ENCODE measurements at regions not wholly inside any gene's neighbourhood (a gene's known extent, or its start where the extent isn't known, plus 50 kb on each side); places are given as distances from the start of the nearest gene placed in this dataset.

DNA sequence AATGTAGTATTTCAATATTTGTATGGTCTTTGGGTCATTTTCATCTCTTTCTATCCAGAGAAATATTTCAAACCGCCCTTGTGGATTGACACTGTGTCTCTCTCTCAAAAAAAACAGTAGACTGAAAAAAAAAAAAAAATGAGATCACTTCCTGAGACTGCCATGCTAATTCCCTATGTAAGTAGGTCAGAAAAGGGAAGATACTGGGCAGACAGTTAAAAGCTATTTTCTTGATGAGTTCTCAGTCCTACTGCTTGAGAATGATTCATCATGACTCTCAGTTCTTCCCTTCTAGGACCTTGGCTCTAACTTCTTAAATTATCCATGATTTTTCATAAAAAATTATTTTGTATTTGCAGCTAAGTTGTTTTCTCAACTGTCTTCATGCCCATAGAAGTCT is 672.3 kb upstream of the REG3G start:
- Histone ChIP-seq H3K9me2 (replicated peaks; ENCODE audit: low read depth, low read length) (no peaks in the 10 kb centered on the region), H3K36me3 (ENCODE audit: insufficient read depth, low read length) (no peaks in the 10 kb centered on the region), H3K4me1 (ENCODE audit: insufficient read depth, low read length, poor library complexity, severe bottlenecking) (no peaks in the 10 kb centered on the region), H4K20me1 (ENCODE audit: insufficient read depth, low read length, poor library complexity, severe bottlenecking) (no peaks in the 10 kb centered on the region), H3K4me2 (ENCODE audit: low read depth, low read length, poor library complexity, severe bottlenecking) (no peak overlapping the region), H3K27me3 (ENCODE audit: insufficient read depth, low read length, poor library complexity, severe bottlenecking) (no peaks in the 10 kb centered on the region), H3F3A (ENCODE audit: low read depth) (no peaks in the 10 kb centered on the region), H3K79me2 (ENCODE audit: insufficient read depth, low read length) (no peaks in the 10 kb centered on the region), H3K4me3 (ENCODE audit: low read length, poor library complexity, severe bottlenecking) (no peak overlapping the region), H3K9me3 (ENCODE audit: insufficient read depth, low read depth, low read length) (no peaks in the 10 kb centered on the region), H2AFZ (ENCODE audit: low read length) (no peak overlapping the region), H3K9ac (ENCODE audit: low read depth, low read length, poor library complexity, severe bottlenecking) (no peak overlapping the region)
- no peak for TF ChIP-seq EZH2phosphoT487 (IDR thresholded peaks at IDR 0.05; ENCODE audit: borderline replicate concordance)
- TF ChIP-seq, protein P1, sequence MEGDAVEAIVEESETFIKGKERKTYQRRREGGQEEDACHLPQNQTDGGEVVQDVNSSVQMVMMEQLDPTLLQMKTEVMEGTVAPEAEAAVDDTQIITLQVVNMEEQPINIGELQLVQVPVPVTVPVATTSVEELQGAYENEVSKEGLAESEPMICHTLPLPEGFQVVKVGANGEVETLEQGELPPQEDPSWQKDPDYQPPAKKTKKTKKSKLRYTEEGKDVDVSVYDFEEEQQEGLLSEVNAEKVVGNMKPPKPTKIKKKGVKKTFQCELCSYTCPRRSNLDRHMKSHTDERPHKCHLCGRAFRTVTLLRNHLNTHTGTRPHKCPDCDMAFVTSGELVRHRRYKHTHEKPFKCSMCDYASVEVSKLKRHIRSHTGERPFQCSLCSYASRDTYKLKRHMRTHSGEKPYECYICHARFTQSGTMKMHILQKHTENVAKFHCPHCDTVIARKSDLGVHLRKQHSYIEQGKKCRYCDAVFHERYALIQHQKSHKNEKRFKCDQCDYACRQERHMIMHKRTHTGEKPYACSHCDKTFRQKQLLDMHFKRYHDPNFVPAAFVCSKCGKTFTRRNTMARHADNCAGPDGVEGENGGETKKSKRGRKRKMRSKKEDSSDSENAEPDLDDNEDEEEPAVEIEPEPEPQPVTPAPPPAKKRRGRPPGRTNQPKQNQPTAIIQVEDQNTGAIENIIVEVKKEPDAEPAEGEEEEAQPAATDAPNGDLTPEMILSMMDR (conservative IDR thresholded peaks at IDR 0.05; ENCODE audit: low read length) = no peak

DNA sequence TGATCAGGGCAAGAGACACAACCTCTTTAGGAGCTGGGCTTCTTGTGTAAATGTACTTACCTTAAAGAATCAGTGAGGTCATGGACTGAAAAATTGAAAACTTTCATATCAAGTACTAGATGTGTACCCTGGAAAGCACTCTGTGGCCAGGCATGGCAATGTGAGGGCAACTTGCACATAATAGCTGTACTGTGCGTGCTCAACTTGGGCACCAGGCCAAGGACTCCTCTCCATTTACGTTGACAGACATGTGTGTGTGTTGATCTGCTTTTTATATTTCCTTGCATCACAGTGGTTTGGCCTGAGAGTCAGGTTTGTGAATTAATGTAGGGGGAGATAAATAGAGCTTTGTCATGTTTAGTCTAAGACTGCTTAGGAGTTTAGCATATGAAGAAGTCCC is 669.5 kb upstream of the REG3G start:
- TF ChIP-seq, protein P1 (conservative IDR thresholded peaks at IDR 0.05; ENCODE audit: low read length) = no peak
- TF ChIP-seq EZH2phosphoT487 (IDR thresholded peaks at IDR 0.05; ENCODE audit: borderline replicate concordance) = no peak
- Histone ChIP-seq H3K9me3 (ENCODE audit: insufficient read depth, low read depth, low read length) (no peaks in the 10 kb centered on the region), H3K4me2 (ENCODE audit: low read depth, low read length, poor library complexity, severe bottlenecking) (no peak overlapping the region), H3K4me3 (ENCODE audit: low read length, poor library complexity, severe bottlenecking) (no peak overlapping the region), H3K27me3 (ENCODE audit: insufficient read depth, low read length, poor library complexity, severe bottlenecking) (no peaks in the 10 kb centered on the region), H3F3A (ENCODE audit: low read depth) (no peaks in the 10 kb centered on the region), H3K36me3 (ENCODE audit: insufficient read depth, low read length) (no peaks in the 10 kb centered on the region), H2AFZ (ENCODE audit: low read length) (no peak overlapping the region), H4K20me1 (ENCODE audit: insufficient read depth, low read length, poor library complexity, severe bottlenecking) (no peaks in the 10 kb centered on the region), H3K9ac (ENCODE audit: low read depth, low read length, poor library complexity, severe bottlenecking) (no peak overlapping the region), H3K79me2 (ENCODE audit: insufficient read depth, low read length) (no peaks in the 10 kb centered on the region), H3K9me2 (replicated peaks; ENCODE audit: low read depth, low read length) (no peaks in the 10 kb centered on the region), H3K4me1 (ENCODE audit: insufficient read depth, low read length, poor library complexity, severe bottlenecking) (no peaks in the 10 kb centered on the region)

DNA sequence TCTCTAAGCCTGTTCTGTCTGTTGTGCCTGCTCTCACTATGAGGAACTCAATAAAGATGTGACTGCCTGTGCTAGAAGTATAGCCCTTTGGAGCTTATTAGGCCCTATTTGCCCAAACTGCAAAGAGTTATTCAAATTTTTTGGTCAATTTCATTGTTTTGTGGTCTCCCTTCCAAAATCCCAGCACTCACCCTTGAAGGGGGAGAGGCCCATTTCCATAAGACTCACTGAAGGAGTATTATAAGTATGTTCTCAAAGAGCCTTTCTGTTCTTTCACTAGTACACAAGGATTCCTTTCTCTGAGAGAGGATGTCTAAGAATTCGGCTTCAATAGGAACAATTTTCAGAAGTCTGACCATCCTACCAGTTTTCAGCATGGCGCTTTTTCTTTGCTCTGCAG is 641.9 kb upstream of the REG3G start:
- H3K4me3 ChIP-seq (ENCODE audit: low read length, poor library complexity, severe bottlenecking) = no peak overlapping the region
- H3K4me1 ChIP-seq (ENCODE audit: insufficient read depth, low read length, poor library complexity, severe bottlenecking) = no peaks in the 10 kb centered on the region
- no peaks in the 10 kb centered on the region for H3K27me3 ChIP-seq (ENCODE audit: insufficient read depth, low read length, poor library complexity, severe bottlenecking)
- no peaks in the 10 kb centered on the region for H3K9me3 ChIP-seq (ENCODE audit: insufficient read depth, low read depth, low read length)
- H3K9ac ChIP-seq (ENCODE audit: low read depth, low read length, poor library complexity, severe bottlenecking) = no peak overlapping the region
- H3K79me2 ChIP-seq (ENCODE audit: insufficient read depth, low read length) = no peaks in the 10 kb centered on the region
- no peak for TF ChIP-seq EZH2phosphoT487 (IDR thresholded peaks at IDR 0.05; ENCODE audit: borderline replicate concordance)
- TF ChIP-seq, protein P1 (conservative IDR thresholded peaks at IDR 0.05; ENCODE audit: low read length) = no peak
- no peaks in the 10 kb centered on the region for H3K9me2 ChIP-seq (replicated peaks; ENCODE audit: low read depth, low read length)
- no peak overlapping the region for H3K4me2 ChIP-seq (ENCODE audit: low read depth, low read length, poor library complexity, severe bottlenecking)
- no peak overlapping the region for H2AFZ ChIP-seq (ENCODE audit: low read length)
- H3F3A ChIP-seq (ENCODE audit: low read depth) = no peaks in the 10 kb centered on the region
- H3K36me3 ChIP-seq (ENCODE audit: insufficient read depth, low read length) = no peaks in the 10 kb centered on the region
- no peaks in the 10 kb centered on the region for H4K20me1 ChIP-seq (ENCODE audit: insufficient read depth, low read length, poor library complexity, severe bottlenecking)

Data from Loucy (cell line).